ENCODE measurements at regions not wholly inside any gene's neighbourhood (a gene's known extent, or its start where the extent isn't known, plus 50 kb on each side); places are given as distances from the start of the nearest gene placed in this dataset.

GRCh38 chr5:175013251-175013650, 288.9 kb downstream of the MSX2 start:
- TF ChIP-seq CTCF (IDR thresholded peaks at IDR 0.05) (no peak), POLR2A (IDR thresholded peaks at IDR 0.05) (no peak)

Measured in Peyer's patch (tissue), 4 donors.